MM.1S (cell line): ENCODE measurements at regions not wholly inside any gene's neighbourhood (a gene's known extent, or its start where the extent isn't known, plus 50 kb on each side); places are given as distances from the start of the nearest gene placed in this dataset.

Source experiments
- DNase-seq: peaks from one replicate; pipeline ENCODE4 v3.0.0-alpha.2; 2015
- H2AFZ ChIP-seq: fragments of 300-600 bp; sonication (generic); 2 replicates; pipeline ENCODE4 v1.6.0; 2016; ENCODE audit warnings: antibody characterized with exemption, low read length
- H3F3A ChIP-seq: fragments of 300-600 bp; sonication (generic); 2 replicates; pipeline ENCODE4 v1.6.1; 2016; ENCODE audit warnings: mild to moderate bottlenecking, antibody characterized with exemption, low read length, moderate library complexity, mixed read lengths; ENCODE audit not compliant: insufficient read depth
- H3K27ac ChIP-seq: fragments of 300-600 bp; sonication (generic); 2 replicates; pipeline ENCODE4 v1.5.1; 2016; ENCODE audit warnings: mild to moderate bottlenecking, low read length
- H3K27me3 ChIP-seq: fragments of 300-600 bp; sonication (generic); replicated peaks from 2 replicates; pipeline ENCODE4 v1.6.0; 2016; ENCODE audit warnings: low read length; ENCODE audit not compliant: insufficient read depth
- H3K36me3 ChIP-seq: fragments of 300-600 bp; sonication (generic); replicated peaks from 2 replicates; pipeline ENCODE4 v1.6.1; 2016; ENCODE audit warnings: mild to moderate bottlenecking, low read length, mixed read lengths; ENCODE audit not compliant: insufficient read depth
- H3K4me1 ChIP-seq: fragments of 300-600 bp; sonication (generic); 2 replicates; pipeline ENCODE4 v1.6.1; 2016; ENCODE audit warnings: low read length, mixed read lengths
- H3K4me2 ChIP-seq: fragments of 300-600 bp; sonication (generic); 2 replicates; pipeline ENCODE4 v1.6.0; 2016; ENCODE audit warnings: low read depth, low read length
- H3K4me3 ChIP-seq: fragments of 300-600 bp; sonication (generic); 2 replicates; pipeline ENCODE4 v1.5.1; 2016; ENCODE audit warnings: low read length, mixed read lengths
- H3K79me2 ChIP-seq: fragments of 300-600 bp; sonication (generic); 2 replicates; pipeline ENCODE4 v1.6.1; 2016; ENCODE audit warnings: mixed run types, low read length, mixed read lengths
- H3K9ac ChIP-seq: fragments of 300-600 bp; sonication (generic); 2 replicates; pipeline ENCODE4 v1.6.1; 2016; ENCODE audit warnings: low read length, mixed read lengths
- H3K9me2 ChIP-seq: fragments of 300-600 bp; sonication (generic); replicated peaks from 2 replicates; pipeline ENCODE4 v1.6.1; 2016; ENCODE audit warnings: mild to moderate bottlenecking, low read length, mixed read lengths; ENCODE audit not compliant: insufficient read depth
- H3K9me3 ChIP-seq: fragments of 300-600 bp; sonication (generic); replicated peaks from 2 replicates; pipeline ENCODE4 v1.6.1; 2016; ENCODE audit warnings: mild to moderate bottlenecking, low read length, mixed read lengths; ENCODE audit not compliant: insufficient read depth
- H4K20me1 ChIP-seq: fragments of 300-600 bp; sonication (generic); 2 replicates; pipeline ENCODE4 v1.6.1; 2016; ENCODE audit warnings: mild to moderate bottlenecking, low read length, moderate library complexity, mixed read lengths; ENCODE audit not compliant: insufficient read depth
- CTCF ChIP-seq: fragments of 300-600 bp; sonication (generic); IDR thresholded peaks from 2 replicates; pipeline ENCODE4 v1.5.1; 2016; ENCODE audit warnings: antibody characterized with exemption, low read length, mixed read lengths
- EZH2 ChIP-seq: fragments of 300-600 bp; sonication (generic); optimal IDR thresholded peaks from 2 replicates; pipeline ENCODE3; 2017; ENCODE audit warnings: low read depth, mild to moderate bottlenecking, antibody characterized with exemption, low read length, mixed read lengths
- EZH2phosphoT487 ChIP-seq: fragments of 300-600 bp; sonication (generic); IDR thresholded peaks from 2 replicates; pipeline ENCODE4 v1.6.1; 2018; ENCODE audit warnings: antibody characterized with exemption, low read length

DNA sequence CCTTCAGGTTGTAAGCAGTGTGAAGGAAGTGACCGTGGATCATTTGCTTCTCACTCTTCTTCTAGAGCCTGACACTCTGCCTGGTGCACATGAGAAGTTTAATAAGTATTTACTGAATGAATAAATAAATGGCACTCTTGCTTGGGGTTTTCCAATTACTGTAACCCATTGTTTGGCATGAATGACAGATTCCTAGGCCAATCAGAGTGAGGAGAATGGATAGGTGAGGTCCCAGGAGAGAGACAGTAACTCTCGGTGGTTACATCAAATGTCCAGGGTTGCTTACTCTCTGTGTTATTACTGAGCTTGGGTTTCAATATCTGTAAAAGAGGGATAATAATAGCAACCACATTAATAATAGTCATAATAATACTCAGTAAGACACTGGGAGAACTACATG is 204.2 kb upstream of the ISX start:
- H3K79me2 ChIP-seq: no peaks in the 10 kb centered on the region
- no peak for DNase-seq
- H3F3A ChIP-seq: no peaks in the 10 kb centered on the region
- H4K20me1 ChIP-seq: no peaks in the 10 kb centered on the region
- H3K4me3 ChIP-seq: no peak overlapping the region
- no peak overlapping the region for H3K27ac ChIP-seq
- H3K4me1 ChIP-seq: no peaks in the 10 kb centered on the region
- H3K9me2 ChIP-seq: no peaks in the 10 kb centered on the region
- no peak for TF ChIP-seq EZH2
- no peak for TF ChIP-seq CTCF
- no peak for TF ChIP-seq EZH2phosphoT487
- H3K9ac ChIP-seq: no peak overlapping the region
- no peaks in the 10 kb centered on the region for H3K9me3 ChIP-seq
- no peak overlapping the region for H2AFZ ChIP-seq
- no peak overlapping the region for H3K4me2 ChIP-seq
- no peaks in the 10 kb centered on the region for H3K27me3 ChIP-seq
- no peaks in the 10 kb centered on the region for H3K36me3 ChIP-seq

DNA sequence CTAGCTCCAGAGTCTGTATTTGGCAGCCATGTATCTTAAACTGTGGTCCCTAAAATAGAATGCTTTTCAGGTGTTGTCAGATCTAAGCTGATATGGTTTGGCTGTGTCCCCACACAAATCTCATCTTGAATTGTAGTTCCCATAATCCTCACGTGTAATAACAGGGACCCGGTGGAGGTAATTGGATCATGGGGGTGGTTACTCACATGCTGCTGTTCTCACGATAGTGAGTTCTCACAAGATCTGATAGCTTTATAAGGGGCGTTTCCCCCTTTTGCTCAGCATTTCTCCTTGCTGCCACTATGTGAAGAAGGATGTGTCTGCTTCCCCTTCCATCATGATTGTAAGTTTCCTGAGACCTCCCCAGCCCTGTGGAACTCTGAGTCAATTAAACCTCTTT is 199.9 kb upstream of the ISX start:
- no peak overlapping the region for H3K4me2 ChIP-seq

DNA sequence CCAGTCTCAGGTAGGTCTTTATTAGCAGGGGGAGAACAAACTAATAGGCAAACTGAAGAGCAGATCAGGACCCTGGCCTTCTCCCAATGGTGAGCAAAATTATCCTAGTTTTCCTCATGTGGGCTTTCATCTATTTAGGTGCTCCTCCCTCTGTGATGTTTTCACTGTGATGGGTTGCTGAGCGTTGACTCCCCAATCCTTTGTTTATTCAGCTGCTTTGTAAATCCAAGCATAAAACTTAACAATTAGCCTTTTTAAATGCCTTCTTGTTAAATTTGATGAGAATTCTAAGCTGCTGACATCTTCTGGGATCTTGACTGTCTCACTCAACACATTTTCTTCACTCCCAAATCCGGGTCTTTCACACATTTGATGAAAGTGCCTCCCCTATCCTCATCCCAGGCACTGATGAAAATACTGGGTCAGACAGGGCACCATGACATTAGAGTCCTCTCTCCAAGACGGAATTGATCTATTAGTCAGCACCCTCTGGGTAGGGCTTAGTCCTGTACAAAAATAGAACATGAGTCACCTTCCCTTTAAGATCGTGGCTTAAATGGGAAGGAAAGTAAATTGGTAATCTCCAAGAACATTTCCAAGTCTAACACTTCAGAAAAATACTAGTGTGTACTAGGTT is 199.3 kb upstream of the ISX start:
- TF ChIP-seq EZH2 (no peak), EZH2phosphoT487 (no peak), CTCF (no peak)
- Histone ChIP-seq H3K79me2 (no peaks in the 10 kb centered on the region), H3K36me3 (no peaks in the 10 kb centered on the region), H3K4me2 (no peak overlapping the region), H3K4me3 (no peak overlapping the region), H3K9me2 (no peaks in the 10 kb centered on the region), H3F3A (no peaks in the 10 kb centered on the region), H3K27me3 (no peaks in the 10 kb centered on the region), H3K9ac (no peak overlapping the region), H3K4me1 (peaks cover 5% of the 10 kb centered on the region; the same call in 1 of the 2 replicates), H3K9me3 (no peaks in the 10 kb centered on the region), H4K20me1 (no peaks in the 10 kb centered on the region), H3K27ac (no peak overlapping the region), H2AFZ (no peak overlapping the region)
- no peak for DNase-seq

More for the DNA sequence above, 199.9 kb upstream of the ISX start:
- Histone ChIP-seq H3K9me3 (no peaks in the 10 kb centered on the region), H4K20me1 (no peaks in the 10 kb centered on the region), H3K4me1 (peaks cover 3% of the 10 kb centered on the region; the same call in 1 of the 2 replicates), H3K27me3 (no peaks in the 10 kb centered on the region), H3K36me3 (no peaks in the 10 kb centered on the region), H3K4me3 (no peak overlapping the region), H3K9me2 (no peaks in the 10 kb centered on the region), H3F3A (no peaks in the 10 kb centered on the region), H2AFZ (no peak overlapping the region), H3K79me2 (no peaks in the 10 kb centered on the region), H3K9ac (no peak overlapping the region), H3K27ac (no peak overlapping the region)
- no peak for DNase-seq
- TF ChIP-seq EZH2phosphoT487 (no peak), CTCF (no peak), EZH2 (no peak)
